BJ (cell line): ENCODE measurements at regions not wholly inside any gene's neighbourhood (a gene's known extent, or its start where the extent isn't known, plus 50 kb on each side); places are given as distances from the start of the nearest gene placed in this dataset.

Experiments
- CTCF ChIA-PET: fragments of 350-600 bp; formaldehyde crosslinking; extraction: SDS; loops from one replicate; lab custom pipeline; 2021; ENCODE audit warnings: antibody characterized with exemption, inconsistent platforms; lab: Yijun Ruan, JAX
- POLR2A ChIA-PET: fragments of 300-600 bp; sonication (Branson Sonifier 250); formaldehyde crosslinking; extraction: SDS; loops from one replicate; lab custom pipeline; 2021; ENCODE audit warnings: antibody characterized with exemption; lab: Charles Lee
- DNase-seq: peaks from one replicate; pipeline ENCODE4 v3.0.0-alpha.2; 2011; ENCODE audit warnings: low read depth
- H3K27me3 ChIP-seq: 2 replicates; pipeline ENCODE4 v1.6.0; 2011; ENCODE audit warnings: low read length; ENCODE audit not compliant: control insufficient read depth, insufficient read depth
- H3K36me3 ChIP-seq: 2 replicates; pipeline ENCODE4 v1.5.1; 2011; ENCODE audit warnings: low read length; ENCODE audit not compliant: control insufficient read depth, insufficient read depth
- H3K4me3 ChIP-seq: 2 replicates; pipeline ENCODE4 v1.5.1; 2011; ENCODE audit warnings: low read depth, mild to moderate bottlenecking, control low read depth, low read length
- TF ChIP-seq, protein P1 (sequence below): IDR thresholded peaks from 2 replicates; pipeline ENCODE4 v1.5.1; 2011; ENCODE audit warnings: low read depth, mild to moderate bottlenecking, control low read depth, inconsistent platforms, low read length, moderate library complexity; ENCODE audit not compliant: insufficient read depth

DNA sequence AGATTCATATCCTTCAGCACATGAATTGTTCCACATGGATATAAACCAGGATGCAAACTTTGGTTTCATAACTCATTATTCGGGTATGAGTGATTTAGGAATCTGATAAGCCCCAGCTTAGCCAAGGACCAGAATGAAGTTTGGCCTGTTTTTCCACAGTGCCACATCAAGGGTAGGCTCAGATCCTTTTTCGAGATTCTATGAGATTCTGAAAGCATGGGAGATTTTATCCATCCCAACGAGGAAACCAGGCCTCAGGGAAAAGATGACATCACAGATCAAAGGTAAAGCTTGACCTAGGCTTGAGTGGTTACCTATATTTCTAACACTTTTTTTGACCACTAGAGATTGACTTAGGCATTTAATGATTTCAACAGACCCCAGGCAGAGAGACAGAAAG, 590.8 kb upstream of the PKDCC start:
- POLR2A ChIA-PET, result no interaction called here
- Histone ChIP-seq H3K27me3 (no peaks in the 10 kb centered on the region), H3K4me3 (no peak overlapping the region), H3K36me3 (no peaks in the 10 kb centered on the region)
- TF ChIP-seq, protein P1, sequence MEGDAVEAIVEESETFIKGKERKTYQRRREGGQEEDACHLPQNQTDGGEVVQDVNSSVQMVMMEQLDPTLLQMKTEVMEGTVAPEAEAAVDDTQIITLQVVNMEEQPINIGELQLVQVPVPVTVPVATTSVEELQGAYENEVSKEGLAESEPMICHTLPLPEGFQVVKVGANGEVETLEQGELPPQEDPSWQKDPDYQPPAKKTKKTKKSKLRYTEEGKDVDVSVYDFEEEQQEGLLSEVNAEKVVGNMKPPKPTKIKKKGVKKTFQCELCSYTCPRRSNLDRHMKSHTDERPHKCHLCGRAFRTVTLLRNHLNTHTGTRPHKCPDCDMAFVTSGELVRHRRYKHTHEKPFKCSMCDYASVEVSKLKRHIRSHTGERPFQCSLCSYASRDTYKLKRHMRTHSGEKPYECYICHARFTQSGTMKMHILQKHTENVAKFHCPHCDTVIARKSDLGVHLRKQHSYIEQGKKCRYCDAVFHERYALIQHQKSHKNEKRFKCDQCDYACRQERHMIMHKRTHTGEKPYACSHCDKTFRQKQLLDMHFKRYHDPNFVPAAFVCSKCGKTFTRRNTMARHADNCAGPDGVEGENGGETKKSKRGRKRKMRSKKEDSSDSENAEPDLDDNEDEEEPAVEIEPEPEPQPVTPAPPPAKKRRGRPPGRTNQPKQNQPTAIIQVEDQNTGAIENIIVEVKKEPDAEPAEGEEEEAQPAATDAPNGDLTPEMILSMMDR, result no peak
- CTCF ChIA-PET, result no interaction called here
- DNase-seq, result no peak

DNA sequence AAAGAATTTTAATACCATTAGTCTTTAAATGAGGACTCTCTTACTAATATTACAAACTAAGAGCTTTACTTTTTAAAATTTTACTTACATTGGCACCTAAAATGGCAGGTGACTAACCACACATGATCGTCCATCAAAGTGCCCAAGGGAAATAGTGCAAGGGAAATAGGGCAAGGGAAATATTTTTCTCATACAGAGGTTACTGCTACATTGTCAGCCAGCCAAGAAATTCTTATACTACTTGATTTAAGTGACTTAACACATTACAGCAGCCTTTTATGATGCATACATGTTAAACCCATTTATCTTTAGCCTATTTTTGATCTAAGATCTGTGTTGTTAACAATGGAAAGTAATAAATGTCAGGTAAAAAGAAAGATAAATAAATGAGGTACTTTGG, 587.2 kb upstream of the PKDCC start:
- H3K27me3 ChIP-seq, result no peaks in the 10 kb centered on the region
- ChIA-PET POLR2A (no interaction called here), CTCF (no interaction called here)
- H3K36me3 ChIP-seq, result no peaks in the 10 kb centered on the region
- H3K4me3 ChIP-seq, result no peak overlapping the region
- DNase-seq, result no peak
- TF ChIP-seq, protein P1, result no peak

DNA sequence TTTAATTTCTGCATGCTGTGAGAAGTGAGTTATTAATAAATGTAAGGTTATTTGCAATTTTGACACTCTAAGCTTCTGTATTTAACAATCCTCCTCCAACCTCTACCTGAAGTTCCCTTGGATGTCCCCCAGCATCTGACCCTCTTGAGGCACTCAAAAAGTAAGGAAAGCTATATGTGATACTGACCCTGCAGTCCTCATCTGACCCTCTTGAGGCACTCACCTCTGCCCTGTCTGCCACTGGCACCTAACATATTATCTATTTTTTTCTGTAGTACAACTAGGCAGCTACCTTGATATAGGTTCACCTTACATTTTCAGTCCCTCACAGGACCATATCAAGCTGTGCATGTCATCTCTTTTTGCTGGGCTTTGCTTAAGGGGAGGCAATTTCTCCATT, 583.4 kb upstream of the PKDCC start:
- CTCF ChIA-PET, result no interaction called here
- TF ChIP-seq, protein P1, result no peak
- Histone ChIP-seq H3K36me3 (no peaks in the 10 kb centered on the region), H3K27me3 (no peaks in the 10 kb centered on the region), H3K4me3 (no peak overlapping the region)
- no peak for DNase-seq
- POLR2A ChIA-PET, result no interaction called here

DNA sequence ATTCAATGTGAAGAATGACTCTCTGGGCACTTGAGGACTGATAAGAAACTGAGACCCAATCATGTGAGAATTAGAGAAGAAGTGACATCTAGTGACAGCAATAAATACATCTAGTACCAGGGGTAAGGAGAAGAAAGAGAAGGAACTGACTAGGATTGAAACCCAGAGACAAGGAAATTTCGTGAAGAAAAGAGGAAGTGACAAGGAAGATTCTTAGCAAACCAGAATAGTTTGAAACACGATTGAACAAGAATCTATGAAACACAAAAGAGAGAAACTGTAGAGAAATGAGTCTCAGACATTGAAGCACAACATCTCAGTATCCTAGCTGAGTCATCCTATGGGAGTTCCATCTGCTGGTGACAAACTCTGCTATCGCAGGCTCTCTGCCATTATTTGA, 571.9 kb upstream of the PKDCC start:
- TF ChIP-seq, protein P1, result no peak
- H3K36me3 ChIP-seq, result no peaks in the 10 kb centered on the region
- H3K4me3 ChIP-seq, result no peak overlapping the region
- POLR2A ChIA-PET, result no interaction called here
- CTCF ChIA-PET, result no interaction called here
- no peaks in the 10 kb centered on the region for H3K27me3 ChIP-seq
- no peak for DNase-seq

DNA sequence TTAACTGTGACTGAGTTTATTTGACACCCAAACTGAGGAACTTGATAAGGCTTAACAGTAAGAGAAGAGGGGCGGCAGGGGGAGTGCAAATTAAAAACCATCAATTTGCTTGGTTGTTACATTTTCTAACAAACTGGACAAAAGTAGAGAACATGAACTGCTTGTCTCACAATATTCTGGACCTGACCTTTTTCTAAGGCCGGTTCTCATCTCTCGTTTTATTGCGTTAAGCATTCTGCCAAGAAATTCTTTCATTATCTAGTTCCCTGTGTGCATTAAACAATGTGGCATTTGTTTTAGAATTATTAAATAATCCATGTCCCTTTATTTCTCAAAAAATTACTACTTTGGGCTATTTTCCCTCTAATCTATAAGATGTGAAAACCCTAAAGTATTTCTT, 565.2 kb upstream of the PKDCC start:
- H3K4me3 ChIP-seq, result no peak overlapping the region
- ChIA-PET POLR2A (no interaction called here), CTCF (no interaction called here)
- H3K36me3 ChIP-seq, result no peaks in the 10 kb centered on the region
- DNase-seq, result no peak
- TF ChIP-seq, protein P1, result no peak
- no peaks in the 10 kb centered on the region for H3K27me3 ChIP-seq

DNA sequence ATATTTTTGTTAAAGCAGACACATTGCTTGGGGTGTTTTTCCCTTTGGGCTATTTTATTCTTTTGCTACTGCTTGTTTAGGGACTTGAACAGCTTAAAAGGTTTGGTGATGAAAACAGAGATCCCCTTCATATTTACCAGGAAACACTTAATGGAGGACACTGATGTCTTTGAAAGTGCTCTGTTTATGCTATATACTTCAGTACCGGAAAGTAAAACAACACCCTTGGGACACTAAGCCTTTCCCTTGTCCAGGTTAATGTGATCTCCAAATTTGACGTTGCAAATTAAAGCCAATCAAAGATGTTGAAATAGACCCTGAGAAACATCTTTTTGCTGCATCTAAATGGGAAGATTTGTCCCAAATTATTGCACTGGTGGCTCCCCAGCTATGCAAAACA, 564.6 kb upstream of the PKDCC start:
- Histone ChIP-seq H3K27me3 (no peaks in the 10 kb centered on the region), H3K36me3 (no peaks in the 10 kb centered on the region), H3K4me3 (no peak overlapping the region)
- DNase-seq, result no peak
- TF ChIP-seq, protein P1, result no peak
- ChIA-PET POLR2A (no interaction called here), CTCF (no interaction called here)
